DOHH2 (cell line): ENCODE measurements at regions not wholly inside any gene's neighbourhood (a gene's known extent, or its start where the extent isn't known, plus 50 kb on each side); places are given as distances from the start of the nearest gene placed in this dataset.

Experiments used
- CTCF ChIP-seq: fragments of 200-600 bp; sonication (generic); IDR thresholded peaks from one replicate; pipeline ENCODE4 v1.5.1; 2014; ENCODE audit warnings: antibody characterized with exemption, mild to moderate bottlenecking, low read depth, low read length; ENCODE audit not compliant: poor library complexity, severe bottlenecking
- EZH2phosphoT487 ChIP-seq: fragments of 200-600 bp; sonication (generic); IDR thresholded peaks from 2 replicates; pipeline ENCODE4 v1.6.1; 2017; ENCODE audit warnings: borderline replicate concordance, mild to moderate bottlenecking, antibody characterized with exemption, low read length, moderate library complexity, mixed read lengths

- TF ChIP-seq CTCF, result no peak
- TF ChIP-seq EZH2phosphoT487, result no peak
These were observed 154.0 kb downstream of the REEP3 start for GRCh38 chr10:63675171-63675570.
